GM12891 (cell line): ENCODE measurements at regions not wholly inside any gene's neighbourhood (a gene's known extent, or its start where the extent isn't known, plus 50 kb on each side); places are given as distances from the start of the nearest gene placed in this dataset.

ENCODE experiments used
- PAX5 ChIP-seq: IDR thresholded peaks from 2 replicates; pipeline ENCODE4 v1.6.1; 2011; ENCODE audit warnings: low read length, moderate library complexity, mild to moderate bottlenecking; ENCODE audit not compliant: insufficient read depth, severe bottlenecking
- POLR2A ChIP-seq: IDR thresholded peaks from 2 replicates; pipeline ENCODE4 v1.6.1; 2011; ENCODE audit warnings: low read depth, low read length, control low read depth
- POLR2AphosphoS5 ChIP-seq: IDR thresholded peaks from 2 replicates; pipeline ENCODE4 v1.6.1; 2011; ENCODE audit warnings: low read depth, low read length, control low read depth
- POU2F2 ChIP-seq: IDR thresholded peaks from 2 replicates; pipeline ENCODE4 v1.6.1; 2011; ENCODE audit warnings: low read depth, mild to moderate bottlenecking, control low read depth, low read length, moderate library complexity
- SPI1 ChIP-seq: IDR thresholded peaks from 2 replicates; pipeline ENCODE4 v1.6.1; 2011; ENCODE audit warnings: low read depth, low read length, control low read depth
- TAF1 ChIP-seq: IDR thresholded peaks from 2 replicates; pipeline ENCODE4 v1.6.1; 2011; ENCODE audit warnings: low read depth, low read length, control low read depth

- TF ChIP-seq SPI1: no peak
- no peak for TF ChIP-seq POLR2A
- no peak for TF ChIP-seq PAX5
- no peak for TF ChIP-seq TAF1
- no peak for TF ChIP-seq POLR2AphosphoS5
- TF ChIP-seq POU2F2: no peak
Measured at GRCh38 chr6:22884456-22884855, 315.1 kb downstream of the HDGFL1 start.
